ENCODE measurements at regions not wholly inside any gene's neighbourhood (a gene's known extent, or its start where the extent isn't known, plus 50 kb on each side); places are given as distances from the start of the nearest gene placed in this dataset.

- DNase-seq (ENCODE audit: low spot score): no peak
- H3K4me1 ChIP-seq (ENCODE audit: control insufficient read depth in 4 of 4, insufficient read depth in 4 of 4, low read length in 3 of 4): peaks cover 0 to 3% (median under 1%) of the 10 kb centered on the region in 4 donors
- TF ChIP-seq RAD21 (IDR thresholded peaks at IDR 0.05) (no peak), FOXA2 (IDR thresholded peaks at IDR 0.05) (no peak), FOXA1 (IDR thresholded peaks at IDR 0.05) (no peak), TAF1 (conservative IDR thresholded peaks at IDR 0.05) (no peak), JUND (IDR thresholded peaks at IDR 0.05) (no peak), HNF4A (conservative IDR thresholded peaks at IDR 0.05) (no peak), NR2F2 (IDR thresholded peaks at IDR 0.05) (no peak), RXRA (IDR thresholded peaks at IDR 0.05) (no peak), CTCF (IDR thresholded peaks at IDR 0.05; ENCODE audit: low read depth, low read length, missing input control) (no peak), ATF3 (IDR thresholded peaks at IDR 0.05) (no peak), GABPA (IDR thresholded peaks at IDR 0.05 in 1 of 2, conservative IDR thresholded peaks at IDR 0.05 in 1 of 2) (no peak), YY1 (IDR thresholded peaks at IDR 0.05) (no peak), REST (IDR thresholded peaks at IDR 0.05) (no peak), HNF4G (IDR thresholded peaks at IDR 0.05) (no peak)
- 84% methylated on average over 5 of the region's 5 CpGs for WGBS
- no peak overlapping the region for H3K9ac ChIP-seq (ENCODE audit: low read depth in 1 of 2, low read length in 2 of 2)
- no peak overlapping the region for H3K27ac ChIP-seq (ENCODE audit: low read depth in 1 of 2, low read length in 2 of 2)
- no peak overlapping the region for H3K4me3 ChIP-seq (ENCODE audit: low read depth in 1 of 3, low read length in 3 of 3)
- no peaks in the 10 kb centered on the region for H3K9me3 ChIP-seq (ENCODE audit: control insufficient read depth in 4 of 4, low read length in 3 of 4)
- no peaks in the 10 kb centered on the region for H3K36me3 ChIP-seq (ENCODE audit: control insufficient read depth in 4 of 4, insufficient read depth in 3 of 4, low read depth in 1 of 4, low read length in 3 of 4)
- H3K27me3 ChIP-seq (ENCODE audit: control insufficient read depth in 4 of 4, insufficient read depth in 4 of 4, low read length in 3 of 4): no peaks in the 10 kb centered on the region
Observed at GRCh38 chr1:65539266-65540131, 119.0 kb downstream of the LEPR start.

- 84% methylated on average over 2 of the region's 2 CpGs for WGBS
- no peak for DNase-seq (ENCODE audit: low spot score)
- TF ChIP-seq RAD21 (IDR thresholded peaks at IDR 0.05) (no peak), TAF1 (conservative IDR thresholded peaks at IDR 0.05) (no peak), YY1 (IDR thresholded peaks at IDR 0.05) (no peak), EGR1 (IDR thresholded peaks at IDR 0.05; ENCODE audit: low read depth in 2 of 2) (no peak), MAX (IDR thresholded peaks at IDR 0.05) (no peak), ATF3 (IDR thresholded peaks at IDR 0.05) (no peak), SP1 (IDR thresholded peaks at IDR 0.05) (no peak), HNF4G (IDR thresholded peaks at IDR 0.05) (no peak), CTCF (IDR thresholded peaks at IDR 0.05; ENCODE audit: low read depth, low read length, missing input control) (no peak), ZBTB33 (IDR thresholded peaks at IDR 0.05) (no peak)
Observed at GRCh38 chr1:65541161-65541560, 120.7 kb downstream of the LEPR start.

More at GRCh38 chr1:65541161-65541560, 120.7 kb downstream of the LEPR start:
- H3K36me3 ChIP-seq (ENCODE audit: control insufficient read depth in 4 of 4, insufficient read depth in 3 of 4, low read depth in 1 of 4, low read length in 3 of 4): no peaks in the 10 kb centered on the region
- no peaks in the 10 kb centered on the region for H3K27me3 ChIP-seq (ENCODE audit: control insufficient read depth in 4 of 4, insufficient read depth in 4 of 4, low read length in 3 of 4)
- H3K9me3 ChIP-seq (ENCODE audit: control insufficient read depth in 4 of 4, low read length in 3 of 4): no peaks in the 10 kb centered on the region
- no peak overlapping the region for H3K9ac ChIP-seq (ENCODE audit: low read depth in 1 of 2, low read length in 2 of 2)
- H3K27ac ChIP-seq (ENCODE audit: low read depth in 1 of 2, low read length in 2 of 2): no peak overlapping the region
- no peak overlapping the region for H3K4me3 ChIP-seq (ENCODE audit: low read depth in 1 of 3, low read length in 3 of 3)
- peaks cover 0 to 3% (median under 1%) of the 10 kb centered on the region in 4 donors for H3K4me1 ChIP-seq (ENCODE audit: control insufficient read depth in 4 of 4, insufficient read depth in 4 of 4, low read length in 3 of 4)
